Keratinocyte (primary cell): ENCODE measurements at regions not wholly inside any gene's neighbourhood (a gene's known extent, or its start where the extent isn't known, plus 50 kb on each side); places are given as distances from the start of the nearest gene placed in this dataset.

ENCODE experiments used
- DNase-seq: peaks from one replicate; pipeline ENCODE4 v3.0.0-alpha.2; 2011; ENCODE audit warnings: low read depth, missing footprints, low spot score
- FAIRE-seq: peaks from 2 replicates; lab custom pipeline; 2011; peaks lifted over from hg19 to GRCh38; lab: Jason Lieb, UNC
- H2AFZ ChIP-seq: 2 replicates; pipeline ENCODE4 v1.6.0; 2012; ENCODE audit warnings: low read length, control low read depth, inconsistent platforms; ENCODE audit not compliant: control insufficient read depth
- H3K27ac ChIP-seq: 2 replicates; pipeline ENCODE4 v1.5.1; 2011; ENCODE audit warnings: low read length; ENCODE audit not compliant: control insufficient read depth, insufficient read depth
- H3K27me3 ChIP-seq: 3 replicates; pipeline ENCODE4 v1.6.0; 2011; ENCODE audit warnings: low read length; ENCODE audit not compliant: control insufficient read depth, insufficient read depth; ENCODE audit errors: extremely low read depth
- H3K36me3 ChIP-seq, 2 experiments: 2 replicates in 1 of 2; 3 replicates in 1 of 2; pipeline ENCODE4 v1.5.1; 2011; ENCODE audit warnings: low read length in 2 of 2, mild to moderate bottlenecking in 1 of 2; ENCODE audit not compliant: control insufficient read depth in 2 of 2, insufficient read depth in 2 of 2; ENCODE audit errors: extremely low read depth in 1 of 2
- H3K4me1 ChIP-seq: 3 replicates; pipeline ENCODE4 v1.5.1; 2011; ENCODE audit warnings: low read length; ENCODE audit not compliant: control insufficient read depth, insufficient read depth; ENCODE audit errors: extremely low read depth
- H3K4me2 ChIP-seq: 3 replicates; pipeline ENCODE4 v1.6.0; 2011; ENCODE audit warnings: low read depth, low read length; ENCODE audit not compliant: control insufficient read depth, insufficient read depth; ENCODE audit errors: extremely low read depth
- H3K4me3 ChIP-seq, 3 experiments: fragments of 200-600 bp in 1 of 3; sonication (generic) in 1 of 3; 2 replicates in 2 of 3; 3 replicates in 1 of 3; pipeline ENCODE4 v1.5.1; 2011 to 2016; ENCODE audit warnings: low read length in 3 of 3, mild to moderate bottlenecking in 3 of 3, control low read depth in 2 of 3, inconsistent platforms in 1 of 3, low read depth in 1 of 3, mixed read lengths in 1 of 3, mixed run types in 1 of 3, moderate library complexity in 1 of 3; ENCODE audit not compliant: control insufficient read depth in 2 of 3, insufficient read depth in 2 of 3; ENCODE audit errors: extremely low read depth in 1 of 3
- H3K79me2 ChIP-seq: 2 replicates; pipeline ENCODE4 v1.6.0; 2012; ENCODE audit warnings: low read length; ENCODE audit not compliant: control insufficient read depth, insufficient read depth
- H3K9ac ChIP-seq: 3 replicates; pipeline ENCODE4 v1.6.0; 2011; ENCODE audit warnings: low read length; ENCODE audit not compliant: control insufficient read depth, insufficient read depth; ENCODE audit errors: extremely low read depth
- H3K9me1 ChIP-seq: 3 replicates; pipeline ENCODE4 v1.6.0; 2011; ENCODE audit warnings: low read length; ENCODE audit not compliant: control insufficient read depth, insufficient read depth; ENCODE audit errors: extremely low read depth
- H3K9me3 ChIP-seq: 2 replicates; pipeline ENCODE4 v1.5.1; 2012; ENCODE audit warnings: low read depth, low read length; ENCODE audit not compliant: control insufficient read depth
- H4K20me1 ChIP-seq: 3 replicates; pipeline ENCODE4 v1.6.0; 2011; ENCODE audit warnings: low read length; ENCODE audit not compliant: control insufficient read depth, insufficient read depth; ENCODE audit errors: extremely low read depth
- EZH2 ChIP-seq: IDR thresholded peaks from one replicate; pipeline ENCODE4 v1.6.1; 2012; ENCODE audit warnings: inconsistent platforms, mild to moderate bottlenecking, low read length, moderate library complexity
- dilution Hi-C: fragments of 300-500 bp; cut with MboI; formaldehyde crosslinking; loops from one replicate; pipeline ENCODE4 v1.7.0; 2020; ENCODE audit warnings: low sequenced_read_pairs; ENCODE audit not compliant: extremely low pct_ligation_motif_present
- TF ChIP-seq, protein P1 (sequence below), 3 experiments: IDR thresholded peaks in 1 of 3; conservative IDR thresholded peaks in 1 of 3; optimal IDR thresholded peaks in 1 of 3; 2 replicates in 2 of 3; 3 replicates in 1 of 3; pipeline versions ENCODE3 to v1.5.1; 2011; ENCODE audit warnings: low read length in 3 of 3, mild to moderate bottlenecking in 3 of 3, moderate library complexity in 2 of 3, control low read depth in 1 of 3, inconsistent platforms in 1 of 3; ENCODE audit not compliant: insufficient read depth in 2 of 3; ENCODE audit errors: extremely low read depth in 1 of 3

DNA sequence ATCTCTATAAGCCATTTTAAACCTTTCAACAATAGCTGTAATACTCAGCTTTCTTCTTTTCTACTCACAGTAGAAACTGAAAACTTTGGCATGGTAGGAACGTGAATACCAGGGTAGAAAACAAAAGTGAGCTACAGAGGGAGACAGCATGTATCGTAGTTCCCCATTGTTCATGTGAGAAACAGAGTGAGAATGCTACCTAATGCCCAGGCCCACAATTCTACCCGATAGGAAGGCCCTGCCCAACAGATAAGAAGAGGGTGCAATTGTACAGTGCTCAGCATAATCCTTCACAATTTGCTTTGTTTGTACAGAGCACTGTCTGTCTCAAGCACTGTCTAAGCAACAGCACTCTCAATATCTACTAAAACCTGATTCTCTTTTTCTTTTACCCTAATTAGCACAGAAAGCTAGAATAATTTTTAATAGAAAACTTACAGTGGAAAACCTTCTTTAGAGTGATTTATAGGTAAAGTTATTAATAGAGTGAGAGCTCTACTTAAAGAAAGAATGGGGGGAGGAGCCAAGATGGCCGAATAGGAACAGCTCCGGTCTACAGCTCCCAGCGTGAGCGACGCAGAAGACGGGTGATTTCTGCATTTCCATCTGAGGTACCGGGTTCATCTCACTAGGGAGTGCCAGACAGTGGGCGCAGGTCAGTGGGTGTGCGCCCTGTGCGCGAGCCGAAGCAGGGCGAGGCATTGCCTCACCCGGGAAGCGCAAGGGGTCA, 322.3 kb downstream of the EFNB2 start:
- Histone ChIP-seq H3K36me3 (no peaks in the 10 kb centered on the region), H4K20me1 (no peaks in the 10 kb centered on the region), H3K27me3 (no peaks in the 10 kb centered on the region), H3K4me1 (no peaks in the 10 kb centered on the region), H3K9me3 (no peaks in the 10 kb centered on the region), H3K9ac (no peak overlapping the region), H3K9me1 (no peaks in the 10 kb centered on the region), H3K4me3 (no peak overlapping the region), H3K4me2 (no peak overlapping the region), H2AFZ (no peak overlapping the region), H3K79me2 (no peaks in the 10 kb centered on the region), H3K27ac (no peak overlapping the region)
- FAIRE-seq (no peak), DNase-seq (no peak)
- dilution Hi-C loops: no loop called here
- TF ChIP-seq, protein P1, sequence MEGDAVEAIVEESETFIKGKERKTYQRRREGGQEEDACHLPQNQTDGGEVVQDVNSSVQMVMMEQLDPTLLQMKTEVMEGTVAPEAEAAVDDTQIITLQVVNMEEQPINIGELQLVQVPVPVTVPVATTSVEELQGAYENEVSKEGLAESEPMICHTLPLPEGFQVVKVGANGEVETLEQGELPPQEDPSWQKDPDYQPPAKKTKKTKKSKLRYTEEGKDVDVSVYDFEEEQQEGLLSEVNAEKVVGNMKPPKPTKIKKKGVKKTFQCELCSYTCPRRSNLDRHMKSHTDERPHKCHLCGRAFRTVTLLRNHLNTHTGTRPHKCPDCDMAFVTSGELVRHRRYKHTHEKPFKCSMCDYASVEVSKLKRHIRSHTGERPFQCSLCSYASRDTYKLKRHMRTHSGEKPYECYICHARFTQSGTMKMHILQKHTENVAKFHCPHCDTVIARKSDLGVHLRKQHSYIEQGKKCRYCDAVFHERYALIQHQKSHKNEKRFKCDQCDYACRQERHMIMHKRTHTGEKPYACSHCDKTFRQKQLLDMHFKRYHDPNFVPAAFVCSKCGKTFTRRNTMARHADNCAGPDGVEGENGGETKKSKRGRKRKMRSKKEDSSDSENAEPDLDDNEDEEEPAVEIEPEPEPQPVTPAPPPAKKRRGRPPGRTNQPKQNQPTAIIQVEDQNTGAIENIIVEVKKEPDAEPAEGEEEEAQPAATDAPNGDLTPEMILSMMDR (optimal IDR thresholded peaks at IDR 0.05 in 1 of 3, IDR thresholded peaks at IDR 0.05 in 1 of 3, conservative IDR thresholded peaks at IDR 0.05 in 1 of 3; ENCODE audit: extremely low read depth in 1 of 3, insufficient read depth in 2 of 3, low read length in 3 of 3): no peak
- TF ChIP-seq EZH2: no peak

DNA sequence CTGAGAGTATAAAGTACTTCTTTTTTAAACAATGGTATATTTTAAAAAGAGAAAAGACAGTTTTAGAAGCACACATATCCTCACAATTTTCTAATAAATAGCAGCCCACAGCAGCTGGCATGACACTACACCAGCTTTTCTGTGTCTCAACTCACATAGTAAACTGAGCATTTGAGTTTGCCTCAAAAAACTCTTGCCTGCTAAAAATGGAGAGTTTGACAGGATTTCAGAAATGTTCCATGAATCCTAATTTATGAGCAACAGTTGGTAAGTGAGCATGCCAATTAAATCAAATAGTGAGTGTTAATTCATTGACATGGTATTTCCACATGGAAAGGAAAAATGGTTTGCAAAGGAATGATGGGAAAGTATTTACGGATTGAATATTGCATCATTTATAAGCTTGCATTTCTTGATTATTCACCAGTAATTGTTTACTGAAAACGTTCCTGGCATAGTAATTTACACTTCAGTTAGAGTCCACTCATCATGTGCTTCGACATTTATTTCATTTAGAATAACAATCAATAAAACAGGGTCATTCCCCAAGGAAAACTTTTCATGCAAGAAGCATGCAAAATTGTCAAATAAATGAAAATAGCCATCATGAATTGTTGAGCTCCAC, 323.0 kb downstream of the EFNB2 start:
- DNase-seq: no peak
- no peaks in the 10 kb centered on the region for H3K9me1 ChIP-seq
- no peaks in the 10 kb centered on the region for H3K36me3 ChIP-seq
- H3K9me3 ChIP-seq: no peaks in the 10 kb centered on the region
- H3K27ac ChIP-seq: no peak overlapping the region
- FAIRE-seq: no peak
- no peaks in the 10 kb centered on the region for H3K79me2 ChIP-seq
- dilution Hi-C loops: no loop called here
- H2AFZ ChIP-seq: no peak overlapping the region
- TF ChIP-seq, protein P1 (optimal IDR thresholded peaks at IDR 0.05 in 1 of 3, IDR thresholded peaks at IDR 0.05 in 1 of 3, conservative IDR thresholded peaks at IDR 0.05 in 1 of 3; ENCODE audit: extremely low read depth in 1 of 3, insufficient read depth in 2 of 3, low read length in 3 of 3): no peak
- TF ChIP-seq EZH2: no peak
- H3K9ac ChIP-seq: no peak overlapping the region
- no peaks in the 10 kb centered on the region for H3K27me3 ChIP-seq
- no peaks in the 10 kb centered on the region for H4K20me1 ChIP-seq
- no peak overlapping the region for H3K4me3 ChIP-seq
- H3K4me2 ChIP-seq: no peak overlapping the region
- H3K4me1 ChIP-seq: no peaks in the 10 kb centered on the region
